CD4-positive, alpha-beta T cell (primary cell): ENCODE measurements at regions not wholly inside any gene's neighbourhood (a gene's known extent, or its start where the extent isn't known, plus 50 kb on each side); places are given as distances from the start of the nearest gene placed in this dataset.

Experiments
- ATAC-seq: fragments of 200-7000 bp; cut with Tn5 transposase; one replicate; pipeline ENCODE4 v1.10.0; 2022; ENCODE audit warnings: mild to moderate bottlenecking; ENCODE audit not compliant: poor library complexity
- CTCF ChIA-PET: fragments of 350-600 bp; sonication (Branson Sonifier 250); formaldehyde crosslinking; loops from one replicate; lab custom pipeline; 2021; ENCODE audit warnings: antibody characterized with exemption, inconsistent platforms; lab: Charles Lee
- POLR2A ChIA-PET: fragments of 350-600 bp; sonication (Branson Sonifier 250); formaldehyde crosslinking; loops from one replicate; lab custom pipeline; 2021; ENCODE audit warnings: antibody characterized with exemption, inconsistent platforms; lab: Charles Lee
- DNase-seq, 14 experiments: peaks; one replicate each; pipeline ENCODE4 v3.0.0-alpha.2; 2013 to 2020; ENCODE audit warnings: mixed read lengths in 2 of 14
- H3K27ac ChIP-seq, 2 donors: one replicate each; pipeline versions ENCODE4 v1.5.1 to v1.7.0; 2013; ENCODE audit warnings: low read length in 2 of 2, low read depth in 1 of 2, mild to moderate bottlenecking in 1 of 2
- H3K27me3 ChIP-seq, 2 experiments: 1 replicate in 1 of 2; 2 replicates in 1 of 2; pipeline versions ENCODE4 v1.6.1 to v1.7.0; 2013; ENCODE audit warnings: low read length in 2 of 2, control low read depth in 1 of 2, mild to moderate bottlenecking in 1 of 2, moderate library complexity in 1 of 2; ENCODE audit not compliant: insufficient read depth in 2 of 2, control insufficient read depth in 1 of 2
- H3K36me3 ChIP-seq: one replicate; pipeline ENCODE4 v1.6.1; 2013; ENCODE audit warnings: low read length, control low read depth; ENCODE audit not compliant: insufficient read depth
- H3K4me1 ChIP-seq: one replicate; pipeline ENCODE4 v1.6.1; 2013; ENCODE audit warnings: low read length, control low read depth; ENCODE audit not compliant: insufficient read depth
- H3K4me3 ChIP-seq: one replicate; pipeline ENCODE4 v1.5.1; 2013; ENCODE audit warnings: mild to moderate bottlenecking, low read length, moderate library complexity
- H3K9me3 ChIP-seq, 2 experiments: 1 replicate in 1 of 2; 2 replicates in 1 of 2; pipeline versions ENCODE4 v1.6.1 to v1.7.0; 2013; ENCODE audit warnings: low read length in 2 of 2, mild to moderate bottlenecking in 2 of 2, control low read depth in 1 of 2, moderate library complexity in 1 of 2; ENCODE audit not compliant: control insufficient read depth in 1 of 2, insufficient read depth in 1 of 2
- H3K27ac Mint-ChIP-seq: one replicate; pipeline ENCODE4 v1.8.0; 2020; ENCODE audit warnings: mixed read lengths
- H3K27me3 Mint-ChIP-seq: one replicate; pipeline ENCODE4 v1.8.0; 2021; ENCODE audit warnings: mixed read lengths
- H3K36me3 Mint-ChIP-seq: one replicate; pipeline ENCODE4 v1.8.0; 2021; ENCODE audit warnings: low read depth, mixed read lengths
- H3K4me1 Mint-ChIP-seq: one replicate; pipeline ENCODE4 v1.8.0; 2021; ENCODE audit warnings: low read depth, mixed read lengths
- H3K4me3 Mint-ChIP-seq: one replicate; pipeline ENCODE4 v1.8.0; 2020; ENCODE audit warnings: mild to moderate bottlenecking, mixed read lengths
- H3K9me3 Mint-ChIP-seq: one replicate; pipeline ENCODE4 v1.8.0; 2020; ENCODE audit warnings: mixed read lengths
- CTCF ChIP-seq: fragments of 200-600 bp; IDR thresholded peaks from one replicate; pipeline ENCODE4 v1.8.0; 2022; ENCODE audit warnings: antibody characterized with exemption, mild to moderate bottlenecking
- intact Hi-C, 2 experiments: fragments of 100-400 bp; cut with DNase I in 1 of 2; cut with micrococcal nuclease in 1 of 2; formaldehyde crosslinking; loops; one replicate each; pipeline versions ENCODE4 v1.15.1 to v1.9.0; 2023 to 2025; cut with DNase I, micrococcal nuclease

DNA sequence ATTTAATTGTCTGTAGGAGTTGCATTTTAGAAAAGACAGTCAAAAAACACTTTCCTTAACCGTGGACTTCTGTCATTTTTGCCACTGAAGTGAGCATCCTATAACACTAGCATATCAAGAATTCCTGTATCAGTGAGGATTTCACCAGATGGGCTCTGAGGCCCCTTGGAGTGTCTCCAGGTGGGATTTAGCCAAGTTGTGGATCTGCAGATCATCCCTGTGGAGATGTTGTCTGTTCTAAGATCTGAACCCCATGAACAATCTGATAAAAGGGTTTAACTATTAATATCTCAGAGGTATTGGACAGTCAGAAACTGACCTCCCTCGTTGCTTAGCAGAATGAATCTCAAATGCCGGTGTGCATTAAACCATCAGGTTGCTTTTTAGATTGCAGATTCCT, 165.0 kb upstream of the SRRM4 start:
- H3K4me1 Mint-ChIP-seq: no peaks in the 10 kb centered on the region
- H3K36me3 Mint-ChIP-seq: no peaks in the 10 kb centered on the region
- no peak overlapping the region for H3K27ac ChIP-seq
- H3K27ac Mint-ChIP-seq: no peak overlapping the region
- no peak overlapping the region for H3K4me3 ChIP-seq
- no peaks in the 10 kb centered on the region for H3K4me1 ChIP-seq
- H3K9me3 ChIP-seq: no peaks in the 10 kb centered on the region
- H3K9me3 Mint-ChIP-seq: peaks cover 4% of the 10 kb centered on the region
- DNase-seq: no peak
- no peaks in the 10 kb centered on the region for H3K27me3 Mint-ChIP-seq
- CTCF ChIA-PET: no interaction called here
- no peak overlapping the region for H3K4me3 Mint-ChIP-seq
- TF ChIP-seq CTCF: no peak
- no peak for ATAC-seq
- intact Hi-C loops: no loop called here
- POLR2A ChIA-PET: no interaction called here
- H3K36me3 ChIP-seq: no peaks in the 10 kb centered on the region
- no peaks in the 10 kb centered on the region for H3K27me3 ChIP-seq

GRCh38 chr12:118821386-118821925, 159.9 kb upstream of the SRRM4 start:
- POLR2A ChIA-PET: no interaction called here

DNA sequence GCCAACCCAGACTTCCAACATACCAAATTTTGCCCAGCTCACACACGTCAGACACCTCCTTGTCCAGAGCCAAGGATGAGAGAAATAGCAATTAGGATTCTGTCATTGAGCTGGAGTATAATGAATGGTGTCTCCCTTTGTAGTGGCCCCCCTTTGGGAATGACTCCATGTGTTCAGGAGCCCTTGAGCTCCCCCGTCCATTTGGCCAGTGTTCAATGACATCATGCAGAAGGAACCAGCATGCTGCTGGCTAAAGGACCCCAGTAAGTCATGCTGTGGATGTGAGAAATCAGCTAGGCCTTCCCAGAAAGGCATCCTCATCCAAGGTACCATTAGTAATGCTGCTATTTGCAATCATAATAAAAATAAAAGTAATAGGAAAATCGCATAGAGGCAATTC, 158.8 kb upstream of the SRRM4 start:
- H3K4me1 ChIP-seq: no peaks in the 10 kb centered on the region
- Mint-ChIP-seq H3K27me3 (no peaks in the 10 kb centered on the region), H3K4me3 (no peak overlapping the region), H3K27ac (no peak overlapping the region), H3K4me1 (no peaks in the 10 kb centered on the region), H3K36me3 (no peaks in the 10 kb centered on the region), H3K9me3 (peaks cover 6% of the 10 kb centered on the region)
- no peaks in the 10 kb centered on the region for H3K36me3 ChIP-seq
- ATAC-seq: no peak
- no peak for DNase-seq
- H3K4me3 ChIP-seq: no peak overlapping the region
- H3K27ac ChIP-seq: no peak overlapping the region
- peaks cover 0 to 7% of the 10 kb centered on the region in 2 experiments for H3K9me3 ChIP-seq
- CTCF ChIA-PET: no interaction called here
- H3K27me3 ChIP-seq: no peaks in the 10 kb centered on the region
- intact Hi-C loops: no loop called here
- no peak for TF ChIP-seq CTCF
- POLR2A ChIA-PET: no interaction called here

More at GRCh38 chr12:118821386-118821925, 159.9 kb upstream of the SRRM4 start:
- ATAC-seq: no peak
- Mint-ChIP-seq H3K27ac (no peak overlapping the region), H3K4me3 (no peak overlapping the region), H3K36me3 (no peaks in the 10 kb centered on the region), H3K4me1 (no peaks in the 10 kb centered on the region), H3K9me3 (peaks cover 5% of the 10 kb centered on the region), H3K27me3 (no peaks in the 10 kb centered on the region)
- intact Hi-C loops: no loop called here
- DNase-seq: no peak
- TF ChIP-seq CTCF: no peak
- Histone ChIP-seq H3K27me3 (no peaks in the 10 kb centered on the region), H3K4me1 (no peaks in the 10 kb centered on the region), H3K9me3 (peaks cover 0 to 7% of the 10 kb centered on the region in 2 experiments), H3K36me3 (no peaks in the 10 kb centered on the region), H3K27ac (no peak overlapping the region), H3K4me3 (no peak overlapping the region)
- CTCF ChIA-PET: no interaction called here
